H1 (cell line): ENCODE measurements at regions not wholly inside any gene's neighbourhood (a gene's known extent, or its start where the extent isn't known, plus 50 kb on each side); places are given as distances from the start of the nearest gene placed in this dataset.

Source experiments
- CTCF ChIA-PET: fragments of 300-600 bp; sonication (Branson Sonifier 250); formaldehyde crosslinking; loops from one replicate; lab custom pipeline; 2021; ENCODE audit not compliant: partially characterized antibody; lab: Charles Lee
- POLR2A ChIA-PET: fragments of 300-600 bp; sonication (Branson Sonifier 250); formaldehyde crosslinking; loops from one replicate; lab custom pipeline; 2021; ENCODE audit warnings: inconsistent platforms; ENCODE audit not compliant: partially characterized antibody; lab: Charles Lee
- DNase-seq, 2 experiments: peaks; one replicate each; pipeline versions ENCODE4 v3.0.0 to v3.0.0-alpha.2; 2010 to 2022; ENCODE audit warnings: low spot score in 2 of 2, low read depth in 1 of 2, mixed read lengths in 1 of 2
- FAIRE-seq: peaks from 2 replicates; lab custom pipeline; 2011; peaks lifted over from hg19 to GRCh38; lab: Jason Lieb, UNC
- H2AFZ ChIP-seq: 2 replicates; pipeline ENCODE4 v1.8.1; 2012; ENCODE audit warnings: low read length, inconsistent platforms
- H2AK5ac ChIP-seq: 2 replicates; pipeline ENCODE4 v1.6.1; 2013; ENCODE audit warnings: low read depth, low read length
- H2BK120ac ChIP-seq: replicated peaks from 2 replicates; pipeline ENCODE3; 2013; ENCODE audit warnings: low read depth, low read length, inconsistent platforms
- H2BK12ac ChIP-seq: 2 replicates; pipeline ENCODE4 v1.6.1; 2013; ENCODE audit warnings: low read depth, low read length
- H2BK15ac ChIP-seq: 2 replicates; pipeline ENCODE4 v1.6.1; 2013; ENCODE audit warnings: low read length
- H2BK20ac ChIP-seq: 2 replicates; pipeline ENCODE4 v1.6.1; 2013; ENCODE audit warnings: low read length
- H2BK5ac ChIP-seq: 2 replicates; pipeline ENCODE4 v1.6.1; 2013; ENCODE audit warnings: low read depth, low read length
- H3K14ac ChIP-seq: 2 replicates; pipeline ENCODE4 v1.6.1; 2013; ENCODE audit warnings: inconsistent platforms; ENCODE audit not compliant: insufficient read length
- H3K18ac ChIP-seq: 2 replicates; pipeline ENCODE4 v1.6.1; 2013; ENCODE audit warnings: low read length; ENCODE audit errors: extremely low read depth
- H3K23ac ChIP-seq: 2 replicates; pipeline ENCODE4 v1.6.1; 2013; ENCODE audit warnings: inconsistent platforms; ENCODE audit not compliant: insufficient read length
- H3K23me2 ChIP-seq: 2 replicates; pipeline ENCODE4 v1.6.1; 2013; ENCODE audit warnings: low read depth, low read length
- H3K27ac ChIP-seq: 2 replicates; pipeline ENCODE4 v1.6.1; 2011; ENCODE audit warnings: low read depth, low read length, inconsistent platforms
- H3K27me3 ChIP-seq, 4 experiments: replicated peaks in 1 of 4; 1 replicate in 1 of 4; 2 replicates in 3 of 4; pipeline versions ENCODE4 v1.6.1 to v1.8.1; 2011 to 2013; ENCODE audit warnings: low read length in 3 of 4, mild to moderate bottlenecking in 3 of 4, inconsistent platforms in 2 of 4, mixed read lengths in 2 of 4, moderate library complexity in 1 of 4; ENCODE audit not compliant: control insufficient read depth in 3 of 4, insufficient read depth in 3 of 4; ENCODE audit errors: extremely low read depth in 1 of 4
- H3K36me3 ChIP-seq, 4 experiments: 2 replicates each; pipeline versions ENCODE4 v1.6.1 to v1.8.1; 2011 to 2013; ENCODE audit warnings: mild to moderate bottlenecking in 4 of 4, low read length in 3 of 4, moderate library complexity in 2 of 4, control low read depth in 1 of 4, inconsistent platforms in 1 of 4; ENCODE audit not compliant: insufficient read depth in 4 of 4, control insufficient read depth in 2 of 4
- H3K4ac ChIP-seq: replicated peaks from 2 replicates; pipeline ENCODE3; 2013; ENCODE audit warnings: low read length, low read depth, mixed read lengths, inconsistent platforms; ENCODE audit not compliant: insufficient read length
- H3K4me1 ChIP-seq, 4 experiments: replicated peaks in 1 of 4; 1 replicate in 1 of 4; 2 replicates in 3 of 4; pipeline versions ENCODE4 v1.6.1 to v1.8.1; 2011 to 2013; ENCODE audit warnings: low read length in 3 of 4, inconsistent platforms in 2 of 4, mixed read lengths in 1 of 4; ENCODE audit not compliant: insufficient read depth in 4 of 4, control insufficient read depth in 3 of 4
- H3K4me2 ChIP-seq, 2 experiments: 2 replicates each; pipeline versions ENCODE4 v1.6.1 to v1.8.1; 2011 to 2013; ENCODE audit warnings: low read depth in 2 of 2, low read length in 2 of 2, control low read depth in 1 of 2, inconsistent platforms in 1 of 2, mild to moderate bottlenecking in 1 of 2; ENCODE audit not compliant: insufficient read depth in 1 of 2
- H3K4me3 ChIP-seq, 4 experiments: fragments of 200-600, 300-600 bp in 1 of 4; sonication (generic), shearing (Covaris generic), sonication (Bioruptor Twin) in 1 of 4; 2 replicates each; pipeline versions ENCODE4 v1.5.1 to v1.8.1; 2011 to 2016; ENCODE audit warnings: low read length in 4 of 4, low read depth in 3 of 4, control low read depth in 2 of 4, inconsistent platforms in 2 of 4, mild to moderate bottlenecking in 2 of 4, mixed read lengths in 1 of 4, moderate library complexity in 1 of 4; ENCODE audit not compliant: insufficient read depth in 2 of 4; ENCODE audit errors: extremely low read depth in 1 of 4
- H3K56ac ChIP-seq: replicated peaks from 2 replicates; pipeline ENCODE3; 2013; ENCODE audit warnings: low read depth, mild to moderate bottlenecking, mixed read lengths, low read length, inconsistent platforms; ENCODE audit not compliant: insufficient read length
- H3K79me1 ChIP-seq: 2 replicates; pipeline ENCODE4 v1.6.1; 2013; ENCODE audit warnings: low read depth, low read length, control low read depth
- H3K79me2 ChIP-seq, 2 experiments: 2 replicates each; pipeline versions ENCODE4 v1.6.1 to v1.8.1; 2012 to 2013; ENCODE audit warnings: low read length in 2 of 2, mild to moderate bottlenecking in 2 of 2, inconsistent platforms in 1 of 2; ENCODE audit not compliant: insufficient read depth in 2 of 2, control insufficient read depth in 1 of 2
- H3K9ac ChIP-seq, 4 experiments: replicated peaks in 1 of 4; 1 replicate in 1 of 4; 2 replicates in 3 of 4; pipeline versions ENCODE4 v1.6.1 to v1.8.1; 2011 to 2013; ENCODE audit warnings: low read depth in 3 of 4, low read length in 3 of 4, control low read depth in 2 of 4, mild to moderate bottlenecking in 2 of 4, moderate library complexity in 2 of 4, inconsistent platforms in 1 of 4; ENCODE audit errors: extremely low read depth in 1 of 4
- H3K9me3 ChIP-seq, 2 experiments: 2 replicates each; pipeline versions ENCODE4 v1.6.1 to v1.8.1; 2012 to 2013; ENCODE audit warnings: mild to moderate bottlenecking in 2 of 2, moderate library complexity in 2 of 2, control low read depth in 1 of 2, inconsistent platforms in 1 of 2, low read depth in 1 of 2, low read length in 1 of 2, mixed read lengths in 1 of 2; ENCODE audit not compliant: insufficient read depth in 2 of 2
- H4K20me1 ChIP-seq, 2 experiments: replicated peaks in 1 of 2; 2 replicates each; pipeline versions ENCODE3 to v1.8.1; 2011 to 2013; ENCODE audit warnings: inconsistent platforms in 2 of 2, low read length in 2 of 2, mild to moderate bottlenecking in 1 of 2; ENCODE audit not compliant: insufficient read depth in 2 of 2, control insufficient read depth in 1 of 2
- H4K5ac ChIP-seq: 2 replicates; pipeline ENCODE4 v1.6.1; 2013; ENCODE audit warnings: low read length, low read depth, mixed read lengths, inconsistent platforms; ENCODE audit not compliant: insufficient read length
- H4K8ac ChIP-seq: 2 replicates; pipeline ENCODE4 v1.8.0; 2013; ENCODE audit warnings: mild to moderate bottlenecking, moderate library complexity, low read length, inconsistent platforms; ENCODE audit not compliant: insufficient read depth; ENCODE audit errors: extremely low read depth
- H4K91ac ChIP-seq: replicated peaks from 2 replicates; pipeline ENCODE3; 2013; ENCODE audit warnings: low read length, mixed read lengths, inconsistent platforms; ENCODE audit not compliant: insufficient read length
- CBX8 ChIP-seq: fragments of 300-800, 300-1000 bp; sonication (generic); IDR thresholded peaks from 2 replicates; pipeline ENCODE4 v1.7.1; 2016; ENCODE audit warnings: low read depth, low read length, borderline replicate concordance
- CREB1 ChIP-seq: IDR thresholded peaks from 2 replicates; pipeline ENCODE4 v1.6.1; 2012; ENCODE audit warnings: inconsistent platforms
- EP300 ChIP-seq, 2 experiments: IDR thresholded peaks; 1 replicate in 1 of 2; 2 replicates in 1 of 2; pipeline ENCODE4 v1.6.1; 2011 to 2012; ENCODE audit warnings: low read depth in 2 of 2, low read length in 2 of 2, mild to moderate bottlenecking in 2 of 2, borderline replicate concordance in 1 of 2, inconsistent platforms in 1 of 2, moderate library complexity in 1 of 2
- JUND ChIP-seq: IDR thresholded peaks from 2 replicates; pipeline ENCODE4 v1.6.1; 2011; ENCODE audit warnings: mild to moderate bottlenecking, improper control_type of control experiment, low read length
- MAFK ChIP-seq: IDR thresholded peaks from 2 replicates; pipeline ENCODE4 v1.6.1; 2012; ENCODE audit warnings: low read depth, mild to moderate bottlenecking, improper control_type of control experiment, low read length
- RBBP5 ChIP-seq: IDR thresholded peaks from 2 replicates; pipeline ENCODE4 v1.7.1; 2012; ENCODE audit warnings: low read depth, mild to moderate bottlenecking, inconsistent platforms, low read length, moderate library complexity, borderline replicate concordance
- SAP30 ChIP-seq: fragments of 300-600 bp; sonication (generic); IDR thresholded peaks from 2 replicates; pipeline ENCODE4 v1.7.1; 2012; ENCODE audit warnings: low read length, moderate library complexity, mild to moderate bottlenecking, inconsistent platforms; ENCODE audit not compliant: insufficient read depth, insufficient replicate concordance
- SP1 ChIP-seq: IDR thresholded peaks from 2 replicates; pipeline ENCODE4 v1.6.1; 2011; ENCODE audit warnings: low read depth, low read length
- TCF12 ChIP-seq: IDR thresholded peaks from 2 replicates; pipeline ENCODE4 v1.6.1; 2011; ENCODE audit warnings: low read depth, mild to moderate bottlenecking, low read length
- TEAD4 ChIP-seq: IDR thresholded peaks from 2 replicates; pipeline ENCODE4 v1.6.1; 2012; ENCODE audit warnings: low read depth, low read length, inconsistent platforms, mixed read lengths
- ZNF274 ChIP-seq: IDR thresholded peaks from 2 replicates; pipeline ENCODE4 v1.7.0; 2012; ENCODE audit warnings: low read length, borderline replicate concordance; ENCODE audit errors: extremely low read depth
- WGBS, 2 experiments: shearing (Covaris generic) in 1 of 2; methylation state at CpG; one replicate each; pipeline versions ENCODE4 v1.1.6 to v1.1.7; 2013 to 2015; ENCODE audit warnings: low lambda C conversion rate in 2 of 2, mixed read lengths in 2 of 2, inconsistent platforms in 1 of 2, low coverage in 1 of 2, missing lambda C conversion rate in 1 of 2; ENCODE audit not compliant: insufficient replicate concordance in 2 of 2, insufficient coverage in 1 of 2, insufficient read length in 1 of 2; ENCODE audit errors: extremely low coverage in 1 of 2, missing lambda C conversion rate in 1 of 2; 5-methylcytosine and 5-hydroxymethylcytosine counted together

DNA sequence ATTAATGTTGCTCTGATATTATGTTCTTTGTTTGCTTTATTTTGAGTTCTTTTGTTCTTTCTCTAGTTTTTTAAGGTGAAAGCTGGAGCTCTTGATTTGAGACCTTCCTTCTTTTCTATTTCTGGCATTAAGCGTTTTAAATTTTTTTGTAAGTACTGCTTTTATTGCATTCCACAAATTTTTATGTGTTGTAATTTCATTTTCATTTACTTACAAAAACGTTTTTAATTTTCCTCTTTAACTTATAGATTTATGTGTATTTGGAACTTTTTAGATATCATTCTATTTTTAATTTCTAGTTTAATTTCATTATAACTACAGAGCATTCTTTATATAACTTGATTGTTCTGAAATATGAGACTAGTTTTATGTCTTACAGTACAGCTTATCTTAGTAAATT, 395.6 kb downstream of the ETV1 start:
- H2BK5ac ChIP-seq: no peak overlapping the region
- POLR2A ChIA-PET: no interaction called here
- H3K14ac ChIP-seq: no peak overlapping the region
- H3K56ac ChIP-seq: no peak overlapping the region
- H3K4ac ChIP-seq: no peak overlapping the region
- H2BK20ac ChIP-seq: no peak overlapping the region
- no peaks in the 10 kb centered on the region for H3K36me3 ChIP-seq
- no peak overlapping the region for H4K5ac ChIP-seq
- H2BK15ac ChIP-seq: no peak overlapping the region
- no peak overlapping the region for H2AK5ac ChIP-seq
- H2AFZ ChIP-seq: no peak overlapping the region
- no peaks in the 10 kb centered on the region for H3K27me3 ChIP-seq
- peaks cover 0 to 4% of the 10 kb centered on the region in 2 experiments; a peak in 2 of 4 replicates for H3K9me3 ChIP-seq
- H3K4me1 ChIP-seq: no peaks in the 10 kb centered on the region
- 82% methylated on average over 2 of the region's 2 CpGs; no CpG with 5 or more reads in 1 of the 2 experiments for WGBS, 2 experiments
- no peak overlapping the region for H4K91ac ChIP-seq
- H3K18ac ChIP-seq: no peak overlapping the region
- CTCF ChIA-PET: no interaction called here
- no peaks in the 10 kb centered on the region for H3K23me2 ChIP-seq
- H3K23ac ChIP-seq: no peak overlapping the region
- no peak for FAIRE-seq
- no peaks in the 10 kb centered on the region for H4K20me1 ChIP-seq
- no peak overlapping the region for H3K4me3 ChIP-seq
- H3K79me2 ChIP-seq: no peaks in the 10 kb centered on the region
- no peak overlapping the region for H3K4me2 ChIP-seq
- TF ChIP-seq TCF12 (no peak), EP300 (IDR thresholded peaks at IDR 0.05; ENCODE audit: borderline replicate concordance in 1 of 2, low read depth in 2 of 2, low read length in 2 of 2) (no peak), SAP30 (no peak), JUND (no peak), SP1 (no peak), ZNF274 (no peak), TEAD4 (no peak), MAFK (no peak), RBBP5 (no peak), CBX8 (no peak), CREB1 (no peak)
- no peak overlapping the region for H3K9ac ChIP-seq
- H4K8ac ChIP-seq: no peak overlapping the region
- H3K79me1 ChIP-seq: no peaks in the 10 kb centered on the region
- H2BK12ac ChIP-seq: no peak overlapping the region
- DNase-seq: no peak
- H2BK120ac ChIP-seq: no peak overlapping the region
- no peak overlapping the region for H3K27ac ChIP-seq
